Calu3 (cell line): ENCODE measurements at regions not wholly inside any gene's neighbourhood (a gene's known extent, or its start where the extent isn't known, plus 50 kb on each side); places are given as distances from the start of the nearest gene placed in this dataset.

Experiments
- BruUV-seq: library from RNA; stranded (reverse); fragments of 400-500 nt; replicated peaks from 2 replicates; lab custom pipeline; 2021; lab: Mats Ljungman, UMichigan
- CTCF ChIA-PET: fragments of 300-600 bp; sonication (Branson Sonifier 250); formaldehyde crosslinking; loops from one replicate; lab custom pipeline; 2022; ENCODE audit warnings: antibody characterized with exemption; lab: Charles Lee
- DNase-seq: peaks from one replicate; pipeline ENCODE4 v3.0.0; 2022
- H3K27ac Mint-ChIP-seq: one replicate; pipeline ENCODE4 v1.8.0; 2022; ENCODE audit warnings: mixed read lengths; ENCODE audit not compliant: unreplicated experiment
- H3K27me3 Mint-ChIP-seq: one replicate; pipeline ENCODE4 v1.8.0; 2022; ENCODE audit warnings: mixed read lengths; ENCODE audit not compliant: unreplicated experiment
- H3K36me3 Mint-ChIP-seq: one replicate; pipeline ENCODE4 v1.8.0; 2022; ENCODE audit warnings: mild to moderate bottlenecking, moderate library complexity, mixed read lengths; ENCODE audit not compliant: insufficient read depth, unreplicated experiment
- H3K4me1 Mint-ChIP-seq: one replicate; pipeline ENCODE4 v1.8.0; 2022; ENCODE audit warnings: mild to moderate bottlenecking, low read depth, mixed read lengths; ENCODE audit not compliant: unreplicated experiment
- H3K4me3 Mint-ChIP-seq: one replicate; pipeline ENCODE4 v1.8.0; 2022; ENCODE audit warnings: mild to moderate bottlenecking, low read depth, moderate library complexity, mixed read lengths; ENCODE audit not compliant: unreplicated experiment
- H3K9me3 Mint-ChIP-seq: one replicate; pipeline ENCODE4 v1.8.0; 2022; ENCODE audit warnings: low read depth, mixed read lengths; ENCODE audit not compliant: unreplicated experiment
- intact Hi-C: fragments of 100-400 bp; cut with micrococcal nuclease; formaldehyde crosslinking; loops from one replicate; pipeline ENCODE4 v1.10.0; 2022; ENCODE audit not compliant: unreplicated experiment
- TF ChIP-seq, protein P1 (sequence below): fragments of 200-600 bp; IDR thresholded peaks from one replicate; pipeline ENCODE4 v1.8.0; 2022; ENCODE audit warnings: antibody characterized with exemption; ENCODE audit not compliant: unreplicated experiment

DNA sequence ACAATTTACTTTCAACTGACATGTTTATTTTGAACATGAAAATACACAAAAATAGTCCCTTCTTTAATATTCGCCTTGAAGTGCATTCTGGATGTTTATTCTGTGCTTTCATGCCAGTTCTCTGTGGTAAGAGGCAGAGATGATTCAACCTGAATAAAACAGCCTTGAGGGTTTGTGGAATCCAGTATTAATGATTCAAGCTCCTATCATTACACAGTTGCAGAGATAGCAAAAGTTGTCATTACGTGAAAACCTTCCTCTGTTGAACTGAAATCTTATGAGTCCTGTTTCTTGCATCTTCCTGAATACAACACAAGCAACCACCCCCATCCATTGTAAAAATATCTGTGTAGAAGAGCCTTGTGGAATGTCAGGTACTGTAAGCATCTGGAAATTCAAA, 142.3 kb upstream of the HTR2A start:
- no peaks in the 10 kb centered on the region for H3K36me3 Mint-ChIP-seq
- intact Hi-C loops, result no loop called here
- CTCF ChIA-PET, result no interaction called here
- no peak overlapping the region for H3K27ac Mint-ChIP-seq
- H3K9me3 Mint-ChIP-seq, result no peaks in the 10 kb centered on the region
- BruUV-seq, result no TSS peak
- no peaks in the 10 kb centered on the region for H3K27me3 Mint-ChIP-seq
- H3K4me1 Mint-ChIP-seq, result peaks cover 28% of the 10 kb centered on the region
- TF ChIP-seq, protein P1, sequence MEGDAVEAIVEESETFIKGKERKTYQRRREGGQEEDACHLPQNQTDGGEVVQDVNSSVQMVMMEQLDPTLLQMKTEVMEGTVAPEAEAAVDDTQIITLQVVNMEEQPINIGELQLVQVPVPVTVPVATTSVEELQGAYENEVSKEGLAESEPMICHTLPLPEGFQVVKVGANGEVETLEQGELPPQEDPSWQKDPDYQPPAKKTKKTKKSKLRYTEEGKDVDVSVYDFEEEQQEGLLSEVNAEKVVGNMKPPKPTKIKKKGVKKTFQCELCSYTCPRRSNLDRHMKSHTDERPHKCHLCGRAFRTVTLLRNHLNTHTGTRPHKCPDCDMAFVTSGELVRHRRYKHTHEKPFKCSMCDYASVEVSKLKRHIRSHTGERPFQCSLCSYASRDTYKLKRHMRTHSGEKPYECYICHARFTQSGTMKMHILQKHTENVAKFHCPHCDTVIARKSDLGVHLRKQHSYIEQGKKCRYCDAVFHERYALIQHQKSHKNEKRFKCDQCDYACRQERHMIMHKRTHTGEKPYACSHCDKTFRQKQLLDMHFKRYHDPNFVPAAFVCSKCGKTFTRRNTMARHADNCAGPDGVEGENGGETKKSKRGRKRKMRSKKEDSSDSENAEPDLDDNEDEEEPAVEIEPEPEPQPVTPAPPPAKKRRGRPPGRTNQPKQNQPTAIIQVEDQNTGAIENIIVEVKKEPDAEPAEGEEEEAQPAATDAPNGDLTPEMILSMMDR, result no peak
- H3K4me3 Mint-ChIP-seq, result no peak overlapping the region
- no peak for DNase-seq

DNA sequence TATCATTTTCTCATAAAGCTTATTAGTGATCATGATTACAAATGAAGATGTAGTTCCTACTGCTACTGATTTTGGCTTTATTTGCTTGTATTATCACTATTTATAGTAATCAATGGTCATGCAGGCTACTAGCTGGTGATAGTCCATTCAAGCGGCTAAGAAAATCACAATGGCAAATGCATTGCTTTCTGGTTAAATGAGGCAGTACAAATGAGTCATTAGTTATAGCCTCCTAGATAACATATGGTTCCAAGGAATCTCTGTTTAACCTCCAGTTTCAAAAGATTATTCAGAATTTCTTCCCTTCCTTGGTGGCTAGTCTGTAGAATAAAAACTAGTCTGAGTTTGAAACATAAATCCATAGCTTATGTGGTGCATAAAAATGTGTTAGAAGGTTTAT, 141.3 kb upstream of the HTR2A start:
- intact Hi-C loops, result no loop called here
- DNase-seq, result no peak
- no peak overlapping the region for H3K4me3 Mint-ChIP-seq
- BruUV-seq, result no TSS peak
- no peaks in the 10 kb centered on the region for H3K36me3 Mint-ChIP-seq
- TF ChIP-seq, protein P1, result no peak
- H3K4me1 Mint-ChIP-seq, result peaks cover 36% of the 10 kb centered on the region
- CTCF ChIA-PET, result no interaction called here
- H3K9me3 Mint-ChIP-seq, result no peaks in the 10 kb centered on the region
- no peaks in the 10 kb centered on the region for H3K27me3 Mint-ChIP-seq
- no peak overlapping the region for H3K27ac Mint-ChIP-seq

DNA sequence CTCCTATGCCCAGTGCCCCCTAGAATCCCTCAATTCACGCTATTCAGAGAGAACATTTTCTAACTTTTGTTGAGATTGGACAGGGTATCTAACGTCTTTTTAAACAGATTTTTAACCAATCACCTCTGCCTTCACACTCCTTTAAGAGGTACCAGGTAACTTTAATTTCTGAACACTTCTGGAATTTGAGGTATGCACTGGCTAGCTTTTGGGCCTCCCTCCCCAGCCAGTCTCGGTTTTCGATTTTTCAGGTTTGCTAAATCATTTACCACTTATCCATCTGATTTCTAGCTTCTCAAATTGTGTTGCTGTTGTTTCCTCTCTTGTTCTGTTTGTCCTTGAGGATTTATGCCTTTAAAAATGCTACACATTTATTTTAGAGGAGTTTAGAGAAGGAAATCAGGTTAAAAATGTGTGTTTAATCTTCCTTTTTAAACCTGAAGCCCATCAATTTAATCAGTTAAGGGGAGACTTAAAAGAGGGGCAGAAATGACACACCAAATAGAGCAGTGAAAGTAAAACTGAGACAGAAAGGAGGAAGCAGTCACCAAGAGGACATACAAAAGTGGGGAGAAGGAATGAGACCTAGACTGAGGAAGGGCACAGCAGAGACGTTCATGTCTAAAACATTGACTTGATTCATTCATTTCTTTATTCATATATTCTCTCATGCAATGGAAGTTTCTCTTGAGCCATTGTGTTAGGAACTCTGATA, 139.6 kb upstream of the HTR2A start:
- Mint-ChIP-seq H3K9me3 (no peaks in the 10 kb centered on the region), H3K4me1 (peaks cover 42% of the 10 kb centered on the region), H3K4me3 (peak overlapping the region; percentile 18), H3K27ac (peak overlapping the region; percentile 48), H3K36me3 (no peaks in the 10 kb centered on the region), H3K27me3 (no peaks in the 10 kb centered on the region)
- intact Hi-C loops, result no loop called here
- TF ChIP-seq, protein P1, result no peak
- BruUV-seq, result no TSS peak
- peak; percentile 11 for DNase-seq
- CTCF ChIA-PET, result no interaction called here

DNA sequence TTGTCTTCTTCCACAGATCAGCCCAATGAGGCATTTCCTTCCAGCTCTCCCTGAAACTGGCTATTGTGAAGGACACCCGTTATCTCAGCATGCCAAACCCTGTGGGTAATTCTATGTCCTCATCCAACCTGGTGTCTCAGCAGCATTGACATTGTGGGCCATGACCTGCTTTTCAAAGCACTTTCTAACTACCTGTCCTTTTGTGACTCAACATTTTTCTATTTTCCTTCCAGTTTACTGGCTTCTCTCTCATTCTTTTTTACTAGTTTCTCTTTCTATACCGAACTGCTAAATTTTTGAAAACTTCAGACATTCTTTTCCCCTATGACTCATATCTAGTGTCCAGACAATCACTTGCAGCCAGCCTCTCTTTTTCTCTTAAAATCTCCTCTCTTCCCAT, 136.4 kb upstream of the HTR2A start:
- Mint-ChIP-seq H3K36me3 (no peaks in the 10 kb centered on the region), H3K9me3 (no peaks in the 10 kb centered on the region), H3K27me3 (no peaks in the 10 kb centered on the region), H3K4me1 (peaks cover 42% of the 10 kb centered on the region), H3K27ac (no peak overlapping the region), H3K4me3 (no peak overlapping the region)
- TF ChIP-seq, protein P1, result no peak
- CTCF ChIA-PET, result no interaction called here
- intact Hi-C loops, result no loop called here
- no TSS peak for BruUV-seq
- no peak for DNase-seq
